ENCODE measurements at regions not wholly inside any gene's neighbourhood (a gene's known extent, or its start where the extent isn't known, plus 50 kb on each side); places are given as distances from the start of the nearest gene placed in this dataset.

GRCh38 chr12:65517656-65518210, 239.2 kb downstream of the MSRB3 start:
- Histone ChIP-seq H3K27me3 (ENCODE audit: control insufficient read depth in 1 of 2, insufficient read depth in 2 of 2, low read length in 2 of 2) (no peaks in the 10 kb centered on the region), H3K9me3 (ENCODE audit: control insufficient read depth in 2 of 2, low read length in 2 of 2) (no peaks in the 10 kb centered on the region), H3K27ac (ENCODE audit: low read length) (no peak overlapping the region), H3K36me3 (ENCODE audit: control insufficient read depth in 2 of 2, insufficient read depth in 2 of 2, low read length in 2 of 2) (no peaks in the 10 kb centered on the region), H3K9ac (ENCODE audit: low read length in 2 of 2) (no peak overlapping the region), H3K4me3 (ENCODE audit: low read length in 2 of 2) (no peak overlapping the region), H3K4me1 (ENCODE audit: control insufficient read depth, insufficient read depth, low read length) (no peaks in the 10 kb centered on the region)

GRCh38 chr12:65518771-65519170, 240.3 kb downstream of the MSRB3 start:
- Histone ChIP-seq H3K9me3 (ENCODE audit: control insufficient read depth in 2 of 2, low read length in 2 of 2) (no peaks in the 10 kb centered on the region), H3K4me3 (ENCODE audit: low read length in 2 of 2) (no peak overlapping the region), H3K36me3 (ENCODE audit: control insufficient read depth in 2 of 2, insufficient read depth in 2 of 2, low read length in 2 of 2) (no peaks in the 10 kb centered on the region), H3K4me1 (ENCODE audit: control insufficient read depth, insufficient read depth, low read length) (peaks cover 2% of the 10 kb centered on the region), H3K27ac (ENCODE audit: low read length) (no peak overlapping the region), H3K27me3 (ENCODE audit: control insufficient read depth in 1 of 2, insufficient read depth in 2 of 2, low read length in 2 of 2) (no peaks in the 10 kb centered on the region), H3K9ac (ENCODE audit: low read length in 2 of 2) (no peak overlapping the region)

DNA sequence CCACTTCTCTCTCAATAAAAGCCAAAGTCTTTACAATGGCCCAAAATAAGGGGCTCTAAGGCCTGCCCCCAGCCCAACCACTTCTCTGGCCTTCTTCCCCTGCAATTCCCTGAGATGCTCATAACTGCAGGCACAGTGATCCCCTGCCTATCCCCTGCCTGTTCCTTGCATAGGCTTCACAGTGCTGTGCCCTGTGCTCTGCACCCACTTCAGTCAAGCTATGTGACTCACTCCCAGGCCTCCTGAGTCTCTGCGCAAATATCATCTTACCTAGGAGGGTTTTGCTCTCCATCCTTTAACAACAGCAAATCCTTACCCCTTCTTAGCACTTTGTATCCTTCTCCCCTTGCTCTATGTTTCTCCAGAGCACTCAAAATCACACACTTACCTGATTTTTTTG, 242.2 kb downstream of the MSRB3 start:
- H3K9ac ChIP-seq (ENCODE audit: low read length in 2 of 2): no peak overlapping the region
- no peak overlapping the region for H3K27ac ChIP-seq (ENCODE audit: low read length)
- no peaks in the 10 kb centered on the region for H3K9me3 ChIP-seq (ENCODE audit: control insufficient read depth in 2 of 2, low read length in 2 of 2)
- peaks cover 2% of the 10 kb centered on the region for H3K4me1 ChIP-seq (ENCODE audit: control insufficient read depth, insufficient read depth, low read length)
- no peaks in the 10 kb centered on the region for H3K36me3 ChIP-seq (ENCODE audit: control insufficient read depth in 2 of 2, insufficient read depth in 2 of 2, low read length in 2 of 2)
- H3K27me3 ChIP-seq (ENCODE audit: control insufficient read depth in 1 of 2, insufficient read depth in 2 of 2, low read length in 2 of 2): no peaks in the 10 kb centered on the region
- H3K4me3 ChIP-seq (ENCODE audit: low read length in 2 of 2): no peak overlapping the region

DNA sequence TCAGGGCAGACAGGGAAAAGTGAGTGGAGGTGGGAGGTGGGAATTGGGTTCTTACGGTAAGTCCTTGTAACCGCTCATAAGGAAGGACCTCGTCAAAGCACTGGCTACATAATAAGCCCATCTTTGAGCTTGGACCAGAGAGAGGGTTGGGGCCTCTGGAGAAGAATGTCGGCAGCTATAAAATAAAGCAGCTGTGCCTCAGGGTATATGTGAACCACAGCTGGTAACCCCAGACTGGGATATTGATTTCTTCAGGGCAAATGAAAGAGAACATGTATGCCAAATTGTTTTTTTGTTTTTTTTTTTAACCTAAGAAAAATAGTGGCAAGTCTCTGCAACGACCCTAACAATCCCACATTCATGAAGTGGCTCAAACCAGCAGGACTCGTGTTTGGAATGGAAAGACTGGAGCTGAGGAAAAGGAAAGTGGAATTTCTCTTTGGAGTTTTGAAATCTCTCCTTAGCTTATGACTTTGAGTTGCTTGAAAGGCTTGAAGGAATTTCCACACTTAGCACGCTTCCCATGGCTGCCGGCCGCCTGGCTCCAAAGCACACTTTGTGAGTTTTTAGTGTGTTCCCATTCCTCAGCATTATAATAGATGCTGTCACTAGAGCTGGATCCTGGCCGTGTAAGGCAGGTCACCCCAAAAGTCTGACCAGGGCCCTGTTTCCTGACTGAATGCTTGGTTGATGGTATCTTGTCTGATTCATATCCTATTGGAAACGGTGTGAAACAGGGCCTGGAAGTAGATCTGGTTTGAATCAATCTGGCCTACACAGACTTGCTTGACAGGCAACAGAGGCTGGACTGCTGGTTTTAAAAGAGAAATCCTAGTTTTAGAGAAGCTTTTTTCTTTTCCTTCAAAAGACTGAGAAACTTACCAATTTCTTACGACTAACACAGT, 244.7 kb downstream of the MSRB3 start:
- H3K9me3 ChIP-seq (ENCODE audit: control insufficient read depth in 2 of 2, low read length in 2 of 2): peaks cover 0 to 5% of the 10 kb centered on the region in 2 donors
- H3K9ac ChIP-seq (ENCODE audit: low read length in 2 of 2): no peak overlapping the region
- peaks cover 2% of the 10 kb centered on the region for H3K4me1 ChIP-seq (ENCODE audit: control insufficient read depth, insufficient read depth, low read length)
- H3K4me3 ChIP-seq (ENCODE audit: low read length in 2 of 2): no peak overlapping the region
- no peak overlapping the region for H3K27ac ChIP-seq (ENCODE audit: low read length)
- H3K27me3 ChIP-seq (ENCODE audit: control insufficient read depth in 1 of 2, insufficient read depth in 2 of 2, low read length in 2 of 2): no peaks in the 10 kb centered on the region
- H3K36me3 ChIP-seq (ENCODE audit: control insufficient read depth in 2 of 2, insufficient read depth in 2 of 2, low read length in 2 of 2): no peaks in the 10 kb centered on the region

DNA sequence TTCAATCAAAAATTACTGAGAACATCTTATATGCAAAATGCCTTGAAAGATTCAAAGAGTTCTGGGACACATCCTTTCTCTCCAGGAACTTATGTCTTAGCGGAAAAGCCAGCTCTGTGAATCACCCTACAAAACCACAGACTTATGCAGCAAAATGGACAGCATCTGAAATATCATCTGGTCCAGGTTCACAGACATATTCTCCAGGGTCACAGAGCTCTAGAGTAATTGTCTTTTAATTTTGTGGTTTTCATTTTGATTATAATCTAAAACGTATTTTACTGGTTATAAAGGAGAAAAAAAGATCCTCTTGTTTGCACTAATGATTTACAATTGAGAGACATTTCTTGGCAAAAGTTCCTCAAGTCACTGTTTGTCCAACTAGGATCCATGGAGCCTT, 246.2 kb downstream of the MSRB3 start:
- peaks cover 2% of the 10 kb centered on the region for H3K4me1 ChIP-seq (ENCODE audit: control insufficient read depth, insufficient read depth, low read length)
- no peaks in the 10 kb centered on the region for H3K36me3 ChIP-seq (ENCODE audit: control insufficient read depth in 2 of 2, insufficient read depth in 2 of 2, low read length in 2 of 2)
- no peaks in the 10 kb centered on the region for H3K27me3 ChIP-seq (ENCODE audit: control insufficient read depth in 1 of 2, insufficient read depth in 2 of 2, low read length in 2 of 2)
- peaks cover 0 to 5% of the 10 kb centered on the region in 2 donors for H3K9me3 ChIP-seq (ENCODE audit: control insufficient read depth in 2 of 2, low read length in 2 of 2)
- H3K4me3 ChIP-seq (ENCODE audit: low read length in 2 of 2): no peak overlapping the region
- no peak overlapping the region for H3K27ac ChIP-seq (ENCODE audit: low read length)
- no peak overlapping the region for H3K9ac ChIP-seq (ENCODE audit: low read length in 2 of 2)

GRCh38 chr12:65525491-65526141, 247.1 kb downstream of the MSRB3 start:
- no peak overlapping the region for H3K4me3 ChIP-seq (ENCODE audit: low read length in 2 of 2)
- H3K36me3 ChIP-seq (ENCODE audit: control insufficient read depth in 2 of 2, insufficient read depth in 2 of 2, low read length in 2 of 2): no peaks in the 10 kb centered on the region
- H3K27ac ChIP-seq (ENCODE audit: low read length): no peak overlapping the region
- H3K9me3 ChIP-seq (ENCODE audit: control insufficient read depth in 2 of 2, low read length in 2 of 2): peaks cover 0 to 5% of the 10 kb centered on the region in 2 donors
- peaks cover 2% of the 10 kb centered on the region for H3K4me1 ChIP-seq (ENCODE audit: control insufficient read depth, insufficient read depth, low read length)
- H3K27me3 ChIP-seq (ENCODE audit: control insufficient read depth in 1 of 2, insufficient read depth in 2 of 2, low read length in 2 of 2): no peaks in the 10 kb centered on the region
- no peak overlapping the region for H3K9ac ChIP-seq (ENCODE audit: low read length in 2 of 2)

GRCh38 chr12:65526311-65526710, 247.8 kb downstream of the MSRB3 start:
- Histone ChIP-seq H3K4me1 (ENCODE audit: control insufficient read depth, insufficient read depth, low read length) (peaks cover 2% of the 10 kb centered on the region), H3K27ac (ENCODE audit: low read length) (no peak overlapping the region), H3K27me3 (ENCODE audit: control insufficient read depth in 1 of 2, insufficient read depth in 2 of 2, low read length in 2 of 2) (no peaks in the 10 kb centered on the region), H3K4me3 (ENCODE audit: low read length in 2 of 2) (no peak overlapping the region), H3K36me3 (ENCODE audit: control insufficient read depth in 2 of 2, insufficient read depth in 2 of 2, low read length in 2 of 2) (no peaks in the 10 kb centered on the region), H3K9me3 (ENCODE audit: control insufficient read depth in 2 of 2, low read length in 2 of 2) (peaks cover 0 to 5% of the 10 kb centered on the region in 2 donors), H3K9ac (ENCODE audit: low read length in 2 of 2) (no peak overlapping the region)

DNA sequence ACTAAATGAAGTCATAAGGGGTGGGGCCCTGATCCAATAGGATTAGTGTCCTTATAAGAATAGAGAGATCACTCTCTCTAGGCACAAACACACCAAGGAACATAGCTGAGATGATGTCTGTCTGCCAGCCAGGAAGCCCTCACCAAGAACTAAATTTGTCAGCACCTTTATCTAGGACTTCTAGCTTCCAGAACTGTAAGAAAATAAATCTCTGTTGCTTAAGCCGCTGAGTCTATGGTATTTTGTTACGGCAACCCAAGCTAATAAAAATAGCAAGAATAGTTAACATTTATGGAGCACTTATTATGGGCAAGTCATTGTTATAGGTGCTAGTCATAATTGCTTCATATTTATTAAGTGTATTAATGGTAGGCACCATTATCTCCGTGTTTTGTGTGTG, 249.6 kb downstream of the MSRB3 start:
- no peak overlapping the region for H3K27ac ChIP-seq (ENCODE audit: low read length)
- no peaks in the 10 kb centered on the region for H3K36me3 ChIP-seq (ENCODE audit: control insufficient read depth in 2 of 2, insufficient read depth in 2 of 2, low read length in 2 of 2)
- H3K27me3 ChIP-seq (ENCODE audit: control insufficient read depth in 1 of 2, insufficient read depth in 2 of 2, low read length in 2 of 2): no peaks in the 10 kb centered on the region
- no peak overlapping the region for H3K4me3 ChIP-seq (ENCODE audit: low read length in 2 of 2)
- no peaks in the 10 kb centered on the region for H3K4me1 ChIP-seq (ENCODE audit: control insufficient read depth, insufficient read depth, low read length)
- no peak overlapping the region for H3K9ac ChIP-seq (ENCODE audit: low read length in 2 of 2)
- H3K9me3 ChIP-seq (ENCODE audit: control insufficient read depth in 2 of 2, low read length in 2 of 2): peaks cover 0 to 5% of the 10 kb centered on the region in 2 donors

DNA sequence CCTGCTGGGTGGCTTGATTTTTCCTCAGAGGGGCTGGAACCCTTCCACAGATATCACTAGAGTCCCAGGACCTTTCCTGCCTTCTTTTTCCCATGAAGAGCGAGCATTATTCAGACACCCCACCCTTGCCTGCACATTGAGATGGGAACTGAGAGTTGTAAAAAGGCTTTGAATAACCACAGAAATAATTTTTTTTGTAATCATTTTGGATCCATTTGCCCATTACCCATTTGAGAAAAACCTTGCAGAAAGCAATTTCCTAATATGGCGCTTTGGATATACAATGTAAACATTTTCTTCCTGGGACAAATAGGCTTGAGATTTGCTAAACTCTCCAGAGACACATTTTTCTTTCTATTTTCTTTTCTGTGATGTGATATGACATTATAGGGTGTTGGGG, 250.6 kb downstream of the MSRB3 start:
- no peak overlapping the region for H3K4me3 ChIP-seq (ENCODE audit: low read length in 2 of 2)
- H3K9me3 ChIP-seq (ENCODE audit: control insufficient read depth in 2 of 2, low read length in 2 of 2): peaks cover 0 to 5% of the 10 kb centered on the region in 2 donors
- no peak overlapping the region for H3K27ac ChIP-seq (ENCODE audit: low read length)
- no peaks in the 10 kb centered on the region for H3K4me1 ChIP-seq (ENCODE audit: control insufficient read depth, insufficient read depth, low read length)
- no peak overlapping the region for H3K9ac ChIP-seq (ENCODE audit: low read length in 2 of 2)
- H3K27me3 ChIP-seq (ENCODE audit: control insufficient read depth in 1 of 2, insufficient read depth in 2 of 2, low read length in 2 of 2): no peaks in the 10 kb centered on the region
- H3K36me3 ChIP-seq (ENCODE audit: control insufficient read depth in 2 of 2, insufficient read depth in 2 of 2, low read length in 2 of 2): no peaks in the 10 kb centered on the region

- Histone ChIP-seq H3K36me3 (ENCODE audit: control insufficient read depth in 2 of 2, insufficient read depth in 2 of 2, low read length in 2 of 2) (no peaks in the 10 kb centered on the region), H3K9ac (ENCODE audit: low read length in 2 of 2) (no peak overlapping the region), H3K4me3 (ENCODE audit: low read length in 2 of 2) (no peak overlapping the region), H3K27ac (ENCODE audit: low read length) (no peak overlapping the region), H3K9me3 (ENCODE audit: control insufficient read depth in 2 of 2, low read length in 2 of 2) (peaks cover 0 to 5% of the 10 kb centered on the region in 2 donors), H3K4me1 (ENCODE audit: control insufficient read depth, insufficient read depth, low read length) (no peaks in the 10 kb centered on the region), H3K27me3 (ENCODE audit: control insufficient read depth in 1 of 2, insufficient read depth in 2 of 2, low read length in 2 of 2) (no peaks in the 10 kb centered on the region)
These were observed 251.4 kb downstream of the MSRB3 start for GRCh38 chr12:65529771-65530435.
